GM12878 (cell line): ENCODE measurements at regions not wholly inside any gene's neighbourhood (a gene's known extent, or its start where the extent isn't known, plus 50 kb on each side); places are given as distances from the start of the nearest gene placed in this dataset.

Source experiments
- BHLHE40 ChIP-seq, 2 experiments: fragments of 450-650 bp in 1 of 2; IDR thresholded peaks; 2 replicates each; pipeline ENCODE4 v1.6.1; 2011 to 2017; ENCODE audit warnings: low read depth in 2 of 2, borderline replicate concordance in 1 of 2, improper control_type of control experiment in 1 of 2, low read length in 1 of 2, mild to moderate bottlenecking in 1 of 2
- CBX3 ChIP-seq: fragments of 200-600 bp; sonication (generic); IDR thresholded peaks from 2 replicates; pipeline ENCODE4 v1.6.1; 2016; ENCODE audit warnings: low read depth, borderline replicate concordance
- CEBPZ ChIP-seq: fragments of 150-350 bp; IDR thresholded peaks from 2 replicates; pipeline ENCODE4 v1.6.1; 2016; ENCODE audit warnings: low read depth, low read length
- E4F1 ChIP-seq: fragments of 450-650 bp; IDR thresholded peaks from 2 replicates; pipeline ENCODE4 v1.6.1; 2018; ENCODE audit warnings: borderline replicate concordance, mild to moderate bottlenecking; ENCODE audit not compliant: partially characterized antibody
- EZH2 ChIP-seq: IDR thresholded peaks from 2 replicates; pipeline ENCODE4 v1.6.1; 2012; ENCODE audit warnings: low read depth, mild to moderate bottlenecking, control low read depth, inconsistent platforms, low read length, borderline replicate concordance; ENCODE audit not compliant: control insufficient read depth
- GATAD2B ChIP-seq: fragments of 450-650 bp; conservative IDR thresholded peaks from 2 replicates; pipeline ENCODE4 v1.6.1; 2017; ENCODE audit warnings: low read depth, mild to moderate bottlenecking, moderate library complexity
- HDAC2 ChIP-seq: fragments of 200-600 bp; sonication (generic); IDR thresholded peaks from 2 replicates; pipeline ENCODE4 v1.6.1; 2017
- LARP7 ChIP-seq: fragments of 450-650 bp; IDR thresholded peaks from 2 replicates; pipeline ENCODE4 v1.6.1; 2017; ENCODE audit warnings: mild to moderate bottlenecking
- MAX ChIP-seq: IDR thresholded peaks from 2 replicates; pipeline ENCODE4 v1.6.1; 2012; ENCODE audit warnings: low read depth, low read length, improper control_type of control experiment
- SPI1 ChIP-seq: IDR thresholded peaks from 2 replicates; pipeline ENCODE4 v1.6.1; 2011; ENCODE audit warnings: low read depth, mild to moderate bottlenecking, low read length, moderate library complexity, borderline replicate concordance; ENCODE audit not compliant: insufficient read depth
- STAT1 ChIP-seq: fragments of 450-650 bp; conservative IDR thresholded peaks from 2 replicates; pipeline ENCODE4 v1.6.1; 2014; ENCODE audit warnings: antibody characterized with exemption, mild to moderate bottlenecking
- ZNF274 ChIP-seq: IDR thresholded peaks from one replicate; pipeline ENCODE4 v1.8.0; 2011; ENCODE audit not compliant: insufficient read length, insufficient read depth
- ZNF384 ChIP-seq: IDR thresholded peaks from 2 replicates; pipeline ENCODE4 v1.6.1; 2012; ENCODE audit warnings: low read depth, mild to moderate bottlenecking, low read length, improper control_type of control experiment, borderline replicate concordance
- ZNF622 ChIP-seq: fragments of 450-650 bp; IDR thresholded peaks from 2 replicates; pipeline ENCODE4 v1.6.1; 2017; ENCODE audit warnings: mild to moderate bottlenecking, inconsistent platforms
- TF ChIP-seq, protein P1 (sequence below): IDR thresholded peaks from 2 replicates; pipeline ENCODE4 v1.6.1; 2011; ENCODE audit warnings: borderline replicate concordance, low read depth, mild to moderate bottlenecking, moderate library complexity, mixed read lengths, low read length; ENCODE audit not compliant: insufficient read depth; ENCODE audit errors: extremely low read length

DNA sequence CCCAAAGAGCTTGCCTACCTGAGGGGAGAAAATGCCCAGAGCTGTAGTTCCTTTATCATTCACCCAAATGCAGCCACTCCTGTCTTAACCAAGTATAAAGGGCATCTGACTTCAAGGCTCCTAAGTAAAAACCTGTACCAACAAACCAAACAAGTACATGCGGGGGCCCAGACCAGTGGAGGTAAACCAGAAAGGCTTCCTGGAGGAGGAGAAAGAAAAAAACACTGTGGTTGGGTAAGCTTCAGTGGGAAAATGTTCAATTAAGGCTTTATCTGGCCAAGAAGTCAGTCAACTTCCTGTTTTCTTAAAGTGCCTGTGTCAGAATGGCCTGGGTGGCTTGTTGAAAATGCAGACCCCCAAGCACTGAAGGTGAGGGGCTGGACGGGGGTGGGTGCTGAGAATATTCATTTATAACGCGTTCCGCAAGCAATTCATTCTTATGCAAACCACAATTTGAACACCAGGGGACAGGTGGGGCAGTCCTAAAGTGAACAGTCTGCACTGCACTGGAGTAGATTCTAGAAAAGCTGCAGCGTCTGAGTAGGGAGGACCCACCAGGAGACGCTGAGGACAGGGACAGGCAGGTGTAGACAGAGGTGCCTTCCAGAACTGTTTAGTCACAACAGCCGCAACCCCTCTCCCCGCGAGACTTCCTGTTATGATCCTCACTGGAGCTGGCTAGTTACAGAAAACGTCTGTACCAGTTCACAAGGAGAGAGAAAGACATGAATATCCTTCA, 467.1 kb downstream of the SOX9 start (continued):
- TF ChIP-seq, protein P1, sequence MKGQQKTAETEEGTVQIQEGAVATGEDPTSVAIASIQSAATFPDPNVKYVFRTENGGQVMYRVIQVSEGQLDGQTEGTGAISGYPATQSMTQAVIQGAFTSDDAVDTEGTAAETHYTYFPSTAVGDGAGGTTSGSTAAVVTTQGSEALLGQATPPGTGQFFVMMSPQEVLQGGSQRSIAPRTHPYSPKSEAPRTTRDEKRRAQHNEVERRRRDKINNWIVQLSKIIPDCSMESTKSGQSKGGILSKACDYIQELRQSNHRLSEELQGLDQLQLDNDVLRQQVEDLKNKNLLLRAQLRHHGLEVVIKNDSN = no peak
- TF ChIP-seq GATAD2B (0 out of 2 replicates have a peak, but pooled peaks have one; percentile 34), ZNF384 (no peak), CBX3 (no peak), STAT1 (no peak), EZH2 (no peak), BHLHE40 (IDR thresholded peaks at IDR 0.05; ENCODE audit: borderline replicate concordance in 1 of 2, low read depth in 2 of 2, low read length in 1 of 2) (peak in 1 of 2 experiments; percentile 20; a peak in 1 of 4 replicates), SPI1 (no peak), HDAC2 (no peak), ZNF622 (no peak), LARP7 (peak; percentile 29; the same call in 1 of the 2 replicates), E4F1 (no peak), CEBPZ (no peak), ZNF274 (no peak), MAX (no peak)
- TF ChIP-seq, all 136 proteins: peak for 11
